IMR-90 (cell line): ENCODE measurements at regions not wholly inside any gene's neighbourhood (a gene's known extent, or its start where the extent isn't known, plus 50 kb on each side); places are given as distances from the start of the nearest gene placed in this dataset.
"Not testable (repeated sequence)": the region's sequence is repeated elsewhere in the genome, so short reads cannot be mapped to it uniquely, and the experiment has no call there.

ENCODE experiments used
- ATAC-seq: fragments of 200-7000 bp; cut with Tn5 transposase; 2 replicates; pipeline ENCODE4 v1.9.1; 2020; ENCODE audit warnings: low read depth, mild to moderate bottlenecking, moderate library complexity
- BruUV-seq: library from RNA; stranded (reverse); fragments of 400-500 nt; replicated peaks from 2 replicates; lab custom pipeline; 2021; lab: Mats Ljungman, UMichigan
- CTCF ChIA-PET: fragments of 300-600 bp; formaldehyde crosslinking; extraction: SDS; loops from one replicate; lab custom pipeline; 2021; ENCODE audit warnings: antibody characterized with exemption; lab: Yijun Ruan, JAX
- POLR2A ChIA-PET: fragments of 300-600 bp; sonication (Branson Sonifier 250); formaldehyde crosslinking; loops from one replicate; lab custom pipeline; 2022; ENCODE audit warnings: antibody characterized with exemption; ENCODE audit not compliant: unreplicated experiment; lab: Charles Lee
- DNase-seq: peaks from one replicate; pipeline ENCODE4 v3.0.0; 2013
- H2AFZ ChIP-seq: replicated peaks from 2 replicates; pipeline ENCODE3; 2013; ENCODE audit warnings: low read length, mild to moderate bottlenecking; ENCODE audit not compliant: poor library complexity
- H2AK5ac ChIP-seq: 2 replicates; pipeline ENCODE4 v1.6.1; 2013; ENCODE audit warnings: low read depth, low read length, inconsistent platforms
- H2AK9ac ChIP-seq: replicated peaks from 2 replicates; pipeline ENCODE3; 2013; ENCODE audit warnings: mild to moderate bottlenecking, low read depth, low read length, moderate library complexity; ENCODE audit not compliant: poor library complexity
- H2BK120ac ChIP-seq: 2 replicates; pipeline ENCODE4 v1.6.1; 2013; ENCODE audit warnings: low read depth, low read length, inconsistent platforms
- H2BK15ac ChIP-seq: 3 replicates; pipeline ENCODE4 v1.6.1; 2013; ENCODE audit warnings: low read depth, low read length, inconsistent platforms
- H2BK20ac ChIP-seq: 2 replicates; pipeline ENCODE4 v1.6.1; 2013; ENCODE audit warnings: low read depth, mild to moderate bottlenecking, inconsistent platforms, low read length, moderate library complexity
- H2BK5ac ChIP-seq: 2 replicates; pipeline ENCODE4 v1.6.1; 2013; ENCODE audit warnings: mild to moderate bottlenecking, low read depth, low read length, inconsistent platforms; ENCODE audit not compliant: poor library complexity, severe bottlenecking
- H3K14ac ChIP-seq: replicated peaks from 2 replicates; pipeline ENCODE4 v1.6.1; 2013; ENCODE audit warnings: low read depth, low read length, inconsistent platforms
- H3K18ac ChIP-seq: 2 replicates; pipeline ENCODE4 v1.6.1; 2013; ENCODE audit warnings: low read depth, low read length, control low read depth
- H3K23ac ChIP-seq: 2 replicates; pipeline ENCODE4 v1.6.1; 2013; ENCODE audit warnings: low read depth, low read length, inconsistent platforms
- H3K27ac ChIP-seq: 2 replicates; pipeline ENCODE4 v1.5.1; 2013; ENCODE audit warnings: mild to moderate bottlenecking, control low read depth, low read length; ENCODE audit not compliant: insufficient read depth
- H3K27me3 ChIP-seq: 2 replicates; pipeline ENCODE4 v1.6.1; 2013; ENCODE audit warnings: low read length; ENCODE audit not compliant: control insufficient read depth, insufficient read depth
- H3K36me3 ChIP-seq: 2 replicates; pipeline ENCODE4 v1.6.1; 2013; ENCODE audit warnings: low read length, mixed read lengths; ENCODE audit not compliant: control insufficient read depth, insufficient read depth
- H3K4ac ChIP-seq: 2 replicates; pipeline ENCODE4 v1.6.1; 2013; ENCODE audit warnings: low read depth, low read length, inconsistent platforms
- H3K4me1 ChIP-seq: 2 replicates; pipeline ENCODE4 v1.6.1; 2013; ENCODE audit warnings: low read length, mixed read lengths; ENCODE audit not compliant: control insufficient read depth, insufficient read depth
- H3K4me2 ChIP-seq: 2 replicates; pipeline ENCODE4 v1.6.1; 2013; ENCODE audit warnings: low read depth, mild to moderate bottlenecking, control low read depth, low read length, moderate library complexity
- H3K4me3 ChIP-seq: 2 replicates; pipeline ENCODE4 v1.5.1; 2013; ENCODE audit warnings: low read depth, mild to moderate bottlenecking, control low read depth, low read length, moderate library complexity; ENCODE audit not compliant: insufficient read depth
- H3K56ac ChIP-seq: 2 replicates; pipeline ENCODE4 v1.6.1; 2013; ENCODE audit warnings: low read length, inconsistent platforms; ENCODE audit not compliant: insufficient read depth; ENCODE audit errors: extremely low read depth
- H3K79me1 ChIP-seq, 2 experiments: 2 replicates each; pipeline ENCODE4 v1.6.1; 2013; ENCODE audit warnings: low read length in 2 of 2, inconsistent platforms in 1 of 2, low read depth in 1 of 2
- H3K9ac ChIP-seq: 2 replicates; pipeline ENCODE4 v1.6.1; 2013; ENCODE audit warnings: low read depth, low read length, control low read depth
- H3K9me1 ChIP-seq: 2 replicates; pipeline ENCODE4 v1.6.1; 2013; ENCODE audit warnings: low read length, inconsistent platforms; ENCODE audit not compliant: insufficient read depth
- H3K9me3 ChIP-seq: 2 replicates; pipeline ENCODE4 v1.6.1; 2013; ENCODE audit warnings: low read length; ENCODE audit not compliant: control insufficient read depth, insufficient read depth
- H4K20me1 ChIP-seq: 2 replicates; pipeline ENCODE4 v1.6.1; 2013; ENCODE audit warnings: low read length, inconsistent platforms; ENCODE audit not compliant: insufficient read depth
- H4K5ac ChIP-seq: 2 replicates; pipeline ENCODE4 v1.6.1; 2013; ENCODE audit warnings: mild to moderate bottlenecking, low read depth, low read length, control low read depth
- H4K8ac ChIP-seq, 2 experiments: 2 replicates each; pipeline ENCODE4 v1.6.1; 2013; ENCODE audit warnings: low read depth in 2 of 2, low read length in 2 of 2, control low read depth in 1 of 2, inconsistent platforms in 1 of 2
- H4K91ac ChIP-seq: 2 replicates; pipeline ENCODE4 v1.6.1; 2013; ENCODE audit warnings: low read depth, low read length, inconsistent platforms; ENCODE audit not compliant: insufficient read depth
- WGBS, 2 experiments: methylation state at CpG; one replicate each; pipeline versions ENCODE4 v1.1.5 to v1.1.7; 2013; ENCODE audit warnings: missing lambda C conversion rate in 2 of 2; ENCODE audit not compliant: insufficient read length in 1 of 2; ENCODE audit errors: extremely low coverage in 2 of 2; 5-methylcytosine and 5-hydroxymethylcytosine counted together
- dilution Hi-C: fragments of 300-500 bp; cut with HindIII; formaldehyde crosslinking; loops from one replicate; pipeline ENCODE4 v1.14.3; 2018; ENCODE audit warnings: low sequenced_read_pairs; ENCODE audit not compliant: unreplicated experiment
- in situ Hi-C: fragments of 300-500 bp; cut with MboI; formaldehyde crosslinking; loops from 3 replicates; pipeline ENCODE4 v1.14.3; 2019; ENCODE audit warnings: low sequenced_read_pairs, inconsistent platforms, mixed read lengths
- intact Hi-C: fragments of 100-400 bp; cut with micrococcal nuclease; formaldehyde crosslinking; loops from 2 replicates; pipeline ENCODE4 v1.10.0; 2022

DNA sequence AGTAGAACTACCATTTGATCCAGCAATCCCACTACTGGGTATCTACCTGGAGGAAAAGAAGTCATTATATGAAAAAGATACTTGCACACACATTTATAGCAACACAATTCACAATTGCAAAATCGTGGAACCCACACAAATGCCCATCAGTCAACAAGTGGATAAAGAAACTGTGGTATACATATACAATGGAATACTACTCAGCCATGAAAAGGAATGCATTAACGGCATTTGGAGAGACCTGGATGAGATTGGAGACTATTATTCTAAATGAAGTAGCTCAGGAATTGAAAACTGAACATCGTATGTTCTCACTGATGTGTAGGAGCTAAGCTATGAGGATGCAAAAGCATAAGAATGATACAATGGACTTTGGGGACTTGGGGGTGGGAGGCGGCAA, 128.6 kb upstream of the LY86 start:
- H3K9ac ChIP-seq, H3K36me3 ChIP-seq, H3K4me2 ChIP-seq, H4K20me1 ChIP-seq, H3K4ac ChIP-seq, H2AK5ac ChIP-seq, H2BK5ac ChIP-seq, H3K4me1 ChIP-seq, dilution Hi-C loops, H3K18ac ChIP-seq, H4K91ac ChIP-seq, H3K79me1 ChIP-seq, in situ Hi-C loops, H2BK120ac ChIP-seq, H3K9me1 ChIP-seq, H2BK20ac ChIP-seq, POLR2A ChIA-PET, intact Hi-C loops, ATAC-seq, BruUV-seq, H3K56ac ChIP-seq, DNase-seq, H3K27ac ChIP-seq, H2AFZ ChIP-seq, H4K5ac ChIP-seq, H2BK15ac ChIP-seq, H3K23ac ChIP-seq, H3K27me3 ChIP-seq, H2AK9ac ChIP-seq, H4K8ac ChIP-seq, H3K14ac ChIP-seq, H3K4me3 ChIP-seq: not testable (repeated sequence)
- peaks cover 21% of the 10 kb centered on the region for H3K9me3 ChIP-seq
- WGBS, 2 experiments = no CpG with 5 or more reads among the region's 4 CpGs
- CTCF ChIA-PET = interaction anchor here (0.6 to 0.7 kb wide), 2 partner anchors 68 to 241 kb away, joined by 4 to 7 read pairs; no protein-coding TSS in a partner anchor
